ENCODE measurements at regions not wholly inside any gene's neighbourhood (a gene's known extent, or its start where the extent isn't known, plus 50 kb on each side); places are given as distances from the start of the nearest gene placed in this dataset.
"Not testable (repeated sequence)": the region's sequence is repeated elsewhere in the genome, so short reads cannot be mapped to it uniquely, and the experiment has no call there.

DNA sequence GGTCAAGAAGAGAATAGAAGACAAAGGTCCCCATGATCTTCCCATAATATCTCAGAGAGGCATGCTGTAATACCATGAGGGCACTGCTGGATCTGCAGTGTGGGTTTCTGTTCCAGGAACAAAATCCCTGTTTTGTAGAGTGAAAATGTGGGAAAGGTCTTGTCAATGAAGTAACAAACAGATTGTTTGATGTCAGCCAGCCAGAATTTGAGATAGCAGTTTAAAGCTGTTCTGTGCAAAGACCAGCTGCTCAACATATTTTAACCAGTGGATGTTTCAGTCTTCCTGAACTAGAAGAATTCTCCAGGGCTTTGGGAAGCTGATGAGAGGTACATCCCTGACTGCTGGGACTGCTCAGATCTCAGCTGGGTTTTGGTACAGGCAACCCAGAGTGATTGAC, 1012.5 kb downstream of the DNAJB9 start:
- no peak overlapping the region for H3K27ac ChIP-seq (ENCODE audit: low read depth, low read length)
- H3K4me1 ChIP-seq (ENCODE audit: control insufficient read depth, insufficient read depth, low read length, unreplicated experiment) = no peaks in the 10 kb centered on the region
- H3K27me3 ChIP-seq (ENCODE audit: insufficient read depth, low read length) = no peaks in the 10 kb centered on the region
- no peaks in the 10 kb centered on the region for H3K79me2 ChIP-seq (ENCODE audit: control insufficient read depth, insufficient read depth, low read length, unreplicated experiment)
- no peaks in the 10 kb centered on the region for H3K36me3 ChIP-seq (ENCODE audit: insufficient read depth, low read length)
- no peak overlapping the region for H3K4me3 ChIP-seq (ENCODE audit: low read depth, low read length)
- H2AFZ ChIP-seq (ENCODE audit: low read length, unreplicated experiment) = no peak overlapping the region

DNA sequence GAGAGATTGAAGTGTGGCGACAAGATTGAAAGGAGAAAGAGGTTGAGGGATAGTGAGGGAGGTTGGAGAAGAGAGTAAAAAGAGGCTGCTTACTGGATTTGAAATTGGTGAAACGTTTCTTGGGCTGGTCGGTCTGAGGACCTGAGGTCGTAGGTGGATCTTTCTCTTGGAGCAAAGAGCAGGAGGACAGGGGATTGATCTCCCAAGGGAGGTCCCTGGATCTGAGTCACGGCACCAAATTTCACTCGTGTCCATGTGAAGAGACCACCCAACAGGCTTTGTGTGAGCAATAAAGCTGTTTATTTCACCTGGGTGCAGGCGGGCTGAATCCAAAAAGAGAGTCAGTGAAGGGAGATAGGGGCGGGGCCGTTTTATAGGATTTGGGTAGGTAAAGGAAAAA, 1027.3 kb downstream of the DNAJB9 start:
- H3K36me3 ChIP-seq (ENCODE audit: insufficient read depth, low read length); H3K27me3 ChIP-seq (ENCODE audit: insufficient read depth, low read length); H3K27ac ChIP-seq (ENCODE audit: low read depth, low read length); H2AFZ ChIP-seq (ENCODE audit: low read length, unreplicated experiment); H3K4me3 ChIP-seq (ENCODE audit: low read depth, low read length); H3K79me2 ChIP-seq (ENCODE audit: control insufficient read depth, insufficient read depth, low read length, unreplicated experiment); H3K4me1 ChIP-seq (ENCODE audit: control insufficient read depth, insufficient read depth, low read length, unreplicated experiment): not testable (repeated sequence)

DNA sequence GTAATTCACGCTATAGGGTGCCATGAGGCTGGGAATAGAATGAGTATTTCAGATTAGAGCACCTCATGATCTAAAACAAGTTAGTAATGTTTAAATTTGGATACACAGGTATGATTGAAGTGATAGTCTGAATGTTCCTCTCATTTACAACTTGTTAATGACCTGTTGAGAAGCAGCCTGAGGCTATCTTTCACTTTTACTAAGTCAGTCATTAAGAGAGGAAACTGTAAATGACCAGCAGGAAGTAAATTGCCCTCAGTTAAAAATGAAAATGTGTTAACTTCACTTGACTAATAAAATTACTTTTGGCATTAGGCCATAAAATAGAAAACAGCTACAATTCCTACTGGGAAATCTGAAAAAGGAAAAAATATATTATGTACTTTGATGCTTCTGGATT, 1042.0 kb downstream of the DNAJB9 start:
- H3K27ac ChIP-seq (ENCODE audit: low read depth, low read length) = no peak overlapping the region
- no peak overlapping the region for H3K4me3 ChIP-seq (ENCODE audit: low read depth, low read length)
- no peaks in the 10 kb centered on the region for H3K27me3 ChIP-seq (ENCODE audit: insufficient read depth, low read length)
- H2AFZ ChIP-seq (ENCODE audit: low read length, unreplicated experiment) = no peak overlapping the region
- H3K79me2 ChIP-seq (ENCODE audit: control insufficient read depth, insufficient read depth, low read length, unreplicated experiment) = no peaks in the 10 kb centered on the region
- H3K36me3 ChIP-seq (ENCODE audit: insufficient read depth, low read length) = no peaks in the 10 kb centered on the region
- H3K4me1 ChIP-seq (ENCODE audit: control insufficient read depth, insufficient read depth, low read length, unreplicated experiment) = no peaks in the 10 kb centered on the region

DNA sequence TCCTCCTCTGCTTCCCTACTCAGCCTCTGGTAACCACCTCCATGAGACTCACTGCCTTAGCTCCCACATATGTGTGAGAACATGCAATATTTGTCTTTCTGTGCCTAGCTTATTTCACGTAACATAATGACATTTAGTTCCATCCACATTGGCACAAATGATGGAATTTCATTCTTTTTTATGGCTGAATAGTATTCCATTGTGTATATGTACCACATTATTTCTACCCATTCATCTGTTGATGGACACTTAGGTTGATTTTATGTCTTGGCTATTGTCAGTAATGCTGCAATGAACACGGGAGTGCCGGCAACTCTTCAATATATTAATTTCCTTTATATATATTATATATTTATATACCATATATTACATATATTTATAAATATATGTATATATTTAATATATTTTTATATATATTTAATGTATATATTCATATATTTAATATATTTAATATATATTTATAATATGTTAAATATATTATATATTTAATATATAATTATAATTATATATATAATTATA, 1046.9 kb downstream of the DNAJB9 start:
- Histone ChIP-seq H3K27me3 (ENCODE audit: insufficient read depth, low read length) (no peaks in the 10 kb centered on the region), H3K4me1 (ENCODE audit: control insufficient read depth, insufficient read depth, low read length, unreplicated experiment) (no peaks in the 10 kb centered on the region), H2AFZ (ENCODE audit: low read length, unreplicated experiment) (no peak overlapping the region), H3K79me2 (ENCODE audit: control insufficient read depth, insufficient read depth, low read length, unreplicated experiment) (no peaks in the 10 kb centered on the region), H3K27ac (ENCODE audit: low read depth, low read length) (no peak overlapping the region), H3K36me3 (ENCODE audit: insufficient read depth, low read length) (no peaks in the 10 kb centered on the region), H3K4me3 (ENCODE audit: low read depth, low read length) (no peak overlapping the region)

DNA sequence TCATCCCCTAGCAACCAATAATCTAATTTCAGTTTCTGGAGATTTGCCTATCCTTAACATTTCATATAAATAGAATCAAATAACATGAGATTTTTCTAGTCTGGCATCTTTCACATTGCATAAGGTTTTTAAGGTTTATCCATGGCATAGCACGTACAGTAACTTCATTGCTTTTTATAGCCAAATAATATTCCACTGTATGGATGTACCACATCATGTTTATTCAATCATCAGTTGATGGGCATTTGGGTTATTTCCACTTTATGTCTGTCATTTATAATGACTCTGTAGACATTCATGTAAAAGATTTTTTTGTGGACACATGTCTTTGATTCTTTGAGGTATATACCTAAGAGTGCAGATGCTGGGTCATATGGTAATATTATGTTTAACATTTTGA, 1052.6 kb downstream of the DNAJB9 start:
- Histone ChIP-seq H2AFZ (ENCODE audit: low read length, unreplicated experiment) (no peak overlapping the region), H3K27ac (ENCODE audit: low read depth, low read length) (no peak overlapping the region), H3K4me3 (ENCODE audit: low read depth, low read length) (no peak overlapping the region), H3K79me2 (ENCODE audit: control insufficient read depth, insufficient read depth, low read length, unreplicated experiment) (no peaks in the 10 kb centered on the region), H3K36me3 (ENCODE audit: insufficient read depth, low read length) (no peaks in the 10 kb centered on the region), H3K4me1 (ENCODE audit: control insufficient read depth, insufficient read depth, low read length, unreplicated experiment) (no peaks in the 10 kb centered on the region), H3K27me3 (ENCODE audit: insufficient read depth, low read length) (no peaks in the 10 kb centered on the region)

DNA sequence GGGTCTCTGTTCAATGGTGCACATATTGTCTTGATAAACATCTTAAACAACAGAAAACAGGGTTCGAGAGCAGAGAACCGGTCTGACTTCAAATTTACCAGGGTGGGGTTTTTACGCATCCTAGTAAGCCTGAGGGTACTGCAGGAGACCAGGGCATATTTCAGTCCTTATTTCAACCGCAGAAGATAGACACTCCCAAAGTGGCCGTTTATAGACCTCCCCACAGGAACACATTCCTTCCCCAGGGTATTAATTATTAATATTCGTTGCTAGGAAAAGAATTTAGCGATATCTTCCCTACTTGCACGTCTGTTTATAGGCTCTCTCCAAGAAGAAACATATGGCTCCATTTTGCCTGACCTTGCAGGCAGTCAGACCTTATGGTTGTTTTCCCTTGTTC, 1063.2 kb downstream of the DNAJB9 start:
- not testable (repeated sequence) for H3K27ac ChIP-seq (ENCODE audit: low read depth, low read length); H3K79me2 ChIP-seq (ENCODE audit: control insufficient read depth, insufficient read depth, low read length, unreplicated experiment); H2AFZ ChIP-seq (ENCODE audit: low read length, unreplicated experiment); H3K36me3 ChIP-seq (ENCODE audit: insufficient read depth, low read length); H3K27me3 ChIP-seq (ENCODE audit: insufficient read depth, low read length); H3K4me3 ChIP-seq (ENCODE audit: low read depth, low read length); H3K4me1 ChIP-seq (ENCODE audit: control insufficient read depth, insufficient read depth, low read length, unreplicated experiment)

DNA sequence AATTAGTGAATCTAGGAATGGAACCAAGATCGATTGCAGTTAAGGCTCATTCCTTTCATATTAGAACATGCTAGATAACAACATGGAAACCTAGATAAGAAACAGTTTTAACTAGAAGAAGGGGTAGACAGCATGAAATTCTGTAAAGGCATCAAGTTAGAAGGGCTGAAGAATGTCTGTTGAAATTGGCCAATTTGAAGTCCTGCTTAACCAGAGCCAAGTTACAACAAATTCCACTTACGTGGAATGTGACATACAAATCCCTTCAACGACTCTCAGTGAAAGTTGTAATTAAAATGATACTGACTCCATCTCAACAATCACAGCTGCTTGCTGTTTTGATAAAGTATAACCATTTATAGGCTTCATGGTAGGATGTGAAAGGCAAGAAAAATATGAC, 1065.7 kb downstream of the DNAJB9 start:
- Histone ChIP-seq H3K4me3 (ENCODE audit: low read depth, low read length) (no peak overlapping the region), H3K27ac (ENCODE audit: low read depth, low read length) (no peak overlapping the region), H3K4me1 (ENCODE audit: control insufficient read depth, insufficient read depth, low read length, unreplicated experiment) (no peaks in the 10 kb centered on the region), H3K27me3 (ENCODE audit: insufficient read depth, low read length) (no peaks in the 10 kb centered on the region), H3K79me2 (ENCODE audit: control insufficient read depth, insufficient read depth, low read length, unreplicated experiment) (no peaks in the 10 kb centered on the region), H2AFZ (ENCODE audit: low read length, unreplicated experiment) (no peak overlapping the region), H3K36me3 (ENCODE audit: insufficient read depth, low read length) (no peaks in the 10 kb centered on the region)

DNA sequence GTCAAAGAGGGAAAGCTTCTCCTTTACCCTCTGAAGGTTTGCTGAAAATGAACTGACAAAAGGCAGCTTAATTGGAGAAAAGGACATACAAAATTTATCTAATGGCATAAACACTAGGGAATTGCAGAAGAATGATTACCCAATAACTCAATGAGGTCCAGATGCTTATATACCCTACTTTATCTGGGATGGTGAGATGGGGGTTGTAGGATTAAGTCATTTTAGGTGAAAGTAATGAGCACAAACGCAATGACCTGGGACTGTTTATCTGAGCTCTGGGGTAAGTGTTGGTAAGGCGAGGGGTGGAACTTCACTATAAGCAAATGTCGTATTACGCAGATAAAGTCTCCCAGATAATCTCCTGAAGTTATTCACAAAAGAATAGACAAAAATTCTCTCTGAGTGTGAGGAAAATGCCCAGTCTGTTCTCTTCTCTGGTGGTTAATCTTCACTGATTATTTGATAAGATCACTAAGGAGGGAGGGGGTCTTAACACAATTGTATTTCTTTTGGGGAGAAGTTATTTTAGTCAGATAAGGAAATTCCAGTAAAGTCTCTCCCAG, 1067.8 kb downstream of the DNAJB9 start:
- H3K36me3 ChIP-seq (ENCODE audit: insufficient read depth, low read length) = no peaks in the 10 kb centered on the region
- no peaks in the 10 kb centered on the region for H3K4me1 ChIP-seq (ENCODE audit: control insufficient read depth, insufficient read depth, low read length, unreplicated experiment)
- H2AFZ ChIP-seq (ENCODE audit: low read length, unreplicated experiment) = no peak overlapping the region
- no peak overlapping the region for H3K4me3 ChIP-seq (ENCODE audit: low read depth, low read length)
- H3K27me3 ChIP-seq (ENCODE audit: insufficient read depth, low read length) = no peaks in the 10 kb centered on the region
- no peaks in the 10 kb centered on the region for H3K79me2 ChIP-seq (ENCODE audit: control insufficient read depth, insufficient read depth, low read length, unreplicated experiment)
- no peak overlapping the region for H3K27ac ChIP-seq (ENCODE audit: low read depth, low read length)

DNA sequence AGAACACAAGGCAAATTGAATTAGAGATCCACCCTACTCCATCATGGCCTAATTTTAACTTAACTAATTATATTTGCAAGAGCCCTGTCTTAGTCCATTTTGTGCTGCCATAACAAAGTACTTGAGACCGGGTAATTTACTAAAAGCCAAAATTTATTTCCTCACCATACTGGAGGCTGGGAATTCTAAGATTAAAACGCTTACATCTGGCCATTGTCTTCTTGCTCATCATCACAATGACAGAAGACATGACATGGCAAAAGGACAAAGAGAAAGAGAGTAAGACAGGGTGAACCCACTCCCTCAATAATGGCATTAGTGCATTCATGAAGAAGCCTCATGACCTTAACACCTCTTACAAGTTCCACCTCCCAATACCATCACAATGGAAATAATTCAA, 1068.6 kb downstream of the DNAJB9 start:
- no peak overlapping the region for H3K27ac ChIP-seq (ENCODE audit: low read depth, low read length)
- no peaks in the 10 kb centered on the region for H3K36me3 ChIP-seq (ENCODE audit: insufficient read depth, low read length)
- no peaks in the 10 kb centered on the region for H3K4me1 ChIP-seq (ENCODE audit: control insufficient read depth, insufficient read depth, low read length, unreplicated experiment)
- H3K4me3 ChIP-seq (ENCODE audit: low read depth, low read length) = no peak overlapping the region
- no peaks in the 10 kb centered on the region for H3K79me2 ChIP-seq (ENCODE audit: control insufficient read depth, insufficient read depth, low read length, unreplicated experiment)
- H2AFZ ChIP-seq (ENCODE audit: low read length, unreplicated experiment) = no peak overlapping the region
- no peaks in the 10 kb centered on the region for H3K27me3 ChIP-seq (ENCODE audit: insufficient read depth, low read length)

DNA sequence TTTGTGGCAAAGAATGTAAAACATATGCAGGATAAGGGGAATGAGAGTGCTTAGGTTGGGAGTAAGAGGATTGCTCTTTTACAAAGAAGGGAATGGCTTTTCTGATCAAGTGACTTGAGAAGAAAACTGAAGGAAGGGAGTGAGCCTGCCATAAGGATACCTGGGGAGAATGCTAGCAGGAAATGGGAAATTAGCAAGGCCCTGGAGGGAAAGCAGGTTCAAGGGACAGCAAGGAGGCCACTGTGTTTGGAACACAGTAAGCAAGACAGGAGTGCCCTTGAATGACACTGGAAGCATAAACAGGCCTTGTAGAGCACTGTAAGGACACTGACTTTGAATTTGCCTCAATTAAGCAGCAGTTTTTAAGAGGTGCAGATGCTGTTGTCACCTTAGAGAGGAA, 1069.9 kb downstream of the DNAJB9 start:
- Histone ChIP-seq H3K79me2 (ENCODE audit: control insufficient read depth, insufficient read depth, low read length, unreplicated experiment) (no peaks in the 10 kb centered on the region), H3K4me3 (ENCODE audit: low read depth, low read length) (no peak overlapping the region), H3K36me3 (ENCODE audit: insufficient read depth, low read length) (no peaks in the 10 kb centered on the region), H3K27me3 (ENCODE audit: insufficient read depth, low read length) (no peaks in the 10 kb centered on the region), H2AFZ (ENCODE audit: low read length, unreplicated experiment) (no peak overlapping the region), H3K4me1 (ENCODE audit: control insufficient read depth, insufficient read depth, low read length, unreplicated experiment) (no peaks in the 10 kb centered on the region), H3K27ac (ENCODE audit: low read depth, low read length) (no peak overlapping the region)

DNA sequence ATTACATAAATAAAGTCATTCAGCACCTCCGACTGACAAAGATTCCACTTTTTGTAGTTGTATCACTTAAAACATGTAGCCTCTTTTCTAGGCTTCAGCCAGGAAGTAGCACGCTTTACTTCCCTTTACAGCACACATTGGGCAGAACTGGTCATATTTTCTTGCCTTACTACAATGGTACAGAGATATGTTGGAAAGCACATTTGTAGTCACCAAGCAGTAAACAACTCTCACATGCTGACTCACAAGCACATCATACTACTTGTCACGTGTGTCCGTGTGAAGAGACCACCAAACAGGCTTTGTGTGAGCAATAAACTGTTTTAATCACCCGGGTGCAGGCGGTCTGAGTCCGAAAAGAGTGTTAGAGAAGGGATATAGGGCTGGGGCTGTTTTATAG, 1071.8 kb downstream of the DNAJB9 start:
- no peak overlapping the region for H3K4me3 ChIP-seq (ENCODE audit: low read depth, low read length)

More for the DNA sequence above, 1071.8 kb downstream of the DNAJB9 start:
- no peaks in the 10 kb centered on the region for H3K79me2 ChIP-seq (ENCODE audit: control insufficient read depth, insufficient read depth, low read length, unreplicated experiment)
- no peaks in the 10 kb centered on the region for H3K4me1 ChIP-seq (ENCODE audit: control insufficient read depth, insufficient read depth, low read length, unreplicated experiment)
- H3K27me3 ChIP-seq (ENCODE audit: insufficient read depth, low read length) = no peaks in the 10 kb centered on the region
- no peak overlapping the region for H2AFZ ChIP-seq (ENCODE audit: low read length, unreplicated experiment)
- no peak overlapping the region for H3K27ac ChIP-seq (ENCODE audit: low read depth, low read length)
- H3K36me3 ChIP-seq (ENCODE audit: insufficient read depth, low read length) = no peaks in the 10 kb centered on the region

Measured in ACC112 (cell line).